Sigmoid colon (tissue), 6 donors: ENCODE measurements at regions not wholly inside any gene's neighbourhood (a gene's known extent, or its start where the extent isn't known, plus 50 kb on each side); places are given as distances from the start of the nearest gene placed in this dataset.

Experiments
- DNase-seq: peaks from one replicate; pipeline ENCODE4 v3.0.0-alpha.2; 2019
- H3K27ac ChIP-seq, 4 donors: fragments of 200-600 bp; sonication (generic); one replicate each; pipeline ENCODE4 v1.5.1; 2016 to 2019; ENCODE audit warnings: mild to moderate bottlenecking in 1 of 4
- H3K27me3 ChIP-seq, 3 donors: fragments of 200-600 bp; sonication (generic); one replicate each; pipeline ENCODE4 v1.5.1; 2019; ENCODE audit warnings: mild to moderate bottlenecking in 1 of 3
- H3K36me3 ChIP-seq, 4 donors: fragments of 200-600 bp; sonication (generic); one replicate each; pipeline ENCODE4 v1.5.1; 2016 to 2019
- H3K4me1 ChIP-seq, 4 donors: fragments of 200-600 bp; sonication (generic); one replicate each; pipeline ENCODE4 v1.5.1; 2017 to 2019
- H3K4me3 ChIP-seq, 4 donors: fragments of 200-600 bp; sonication (generic); one replicate each; pipeline ENCODE4 v1.5.1; 2017 to 2019; ENCODE audit warnings: mild to moderate bottlenecking in 2 of 4, moderate library complexity in 1 of 4
- H3K9me3 ChIP-seq, 4 donors: fragments of 200-600 bp in 3 of 4; sonication (generic) in 3 of 4; one replicate each; pipeline versions ENCODE4 v1.5.1 to v1.6.1; 2013 to 2019
- EP300 ChIP-seq, 4 donors: sonication (generic); formaldehyde crosslinking; IDR thresholded peaks; one replicate each; pipeline ENCODE4 v1.6.1; 2017; ENCODE audit warnings: antibody characterized with exemption in 4 of 4
- POLR2A ChIP-seq, 2 donors: fragments of 450-650 bp; IDR thresholded peaks; one replicate each; pipeline ENCODE4 v1.6.1; 2016; ENCODE audit warnings: antibody characterized with exemption in 2 of 2, mild to moderate bottlenecking in 2 of 2, moderate library complexity in 2 of 2
- POLR2AphosphoS5 ChIP-seq, 4 donors: sonication (generic); formaldehyde crosslinking; IDR thresholded peaks; one replicate each; pipeline ENCODE4 v1.6.1; 2017; ENCODE audit warnings: antibody characterized with exemption in 4 of 4
- WGBS, 2 donors: extraction: QIAGEN DNeasy Blood & Tissue Kit; methylation state at CpG; one replicate each; pipeline ENCODE4 v1.1.7; 2013; 5-methylcytosine and 5-hydroxymethylcytosine counted together
- intact Hi-C: fragments of 100-400 bp; cut with DNase I; formaldehyde crosslinking; loops from one replicate; pipeline ENCODE4 v1.15.1; 2023
- TF ChIP-seq, protein P1 (sequence below), 4 experiments: fragments of 450-650 bp in 3 of 4; fragments of 200-600 bp in 1 of 4; IDR thresholded peaks; one replicate each; pipeline ENCODE4 v1.5.1; 2016 to 2019; ENCODE audit warnings: antibody characterized with exemption in 4 of 4, mild to moderate bottlenecking in 3 of 4, moderate library complexity in 2 of 4
- donor health status: healthy with polysubstance abuse.
- donor health status: healthy.

DNA sequence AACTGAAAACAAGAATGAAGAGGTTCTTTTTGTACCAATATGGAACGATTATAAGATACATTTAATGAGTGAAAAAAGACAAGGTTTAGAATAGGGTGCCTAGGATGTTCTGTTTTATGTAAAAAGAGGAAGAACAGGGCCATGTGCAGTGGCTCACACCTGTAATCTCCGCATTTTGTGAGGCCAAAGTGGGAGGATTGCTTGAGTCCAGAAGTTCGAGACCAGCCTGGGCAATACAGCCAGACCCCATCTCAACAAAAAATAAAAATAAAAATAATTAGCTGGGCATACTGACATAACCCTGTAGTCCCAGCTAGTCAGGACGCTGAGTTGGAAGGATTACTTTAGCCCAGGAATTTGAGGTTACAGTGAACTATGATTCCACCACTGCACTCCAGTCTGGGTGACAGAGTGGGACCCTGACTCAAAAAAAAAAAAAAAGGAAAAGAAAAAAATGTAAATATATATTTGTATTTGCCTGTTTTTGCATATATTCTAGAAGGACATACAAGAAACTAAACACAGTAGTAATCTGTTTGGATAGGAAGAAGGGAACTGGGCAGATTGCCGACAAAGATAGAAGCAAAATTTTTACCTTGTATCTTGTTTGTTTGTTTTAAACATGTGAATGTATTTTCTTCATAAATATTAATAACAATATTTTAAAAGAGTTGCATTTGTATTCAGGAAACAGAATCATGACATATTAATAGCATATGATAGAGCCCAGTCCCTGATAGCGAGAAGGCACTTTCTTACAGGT lies 174.3 kb downstream of the SOX2 start:
- TF ChIP-seq, protein P1, sequence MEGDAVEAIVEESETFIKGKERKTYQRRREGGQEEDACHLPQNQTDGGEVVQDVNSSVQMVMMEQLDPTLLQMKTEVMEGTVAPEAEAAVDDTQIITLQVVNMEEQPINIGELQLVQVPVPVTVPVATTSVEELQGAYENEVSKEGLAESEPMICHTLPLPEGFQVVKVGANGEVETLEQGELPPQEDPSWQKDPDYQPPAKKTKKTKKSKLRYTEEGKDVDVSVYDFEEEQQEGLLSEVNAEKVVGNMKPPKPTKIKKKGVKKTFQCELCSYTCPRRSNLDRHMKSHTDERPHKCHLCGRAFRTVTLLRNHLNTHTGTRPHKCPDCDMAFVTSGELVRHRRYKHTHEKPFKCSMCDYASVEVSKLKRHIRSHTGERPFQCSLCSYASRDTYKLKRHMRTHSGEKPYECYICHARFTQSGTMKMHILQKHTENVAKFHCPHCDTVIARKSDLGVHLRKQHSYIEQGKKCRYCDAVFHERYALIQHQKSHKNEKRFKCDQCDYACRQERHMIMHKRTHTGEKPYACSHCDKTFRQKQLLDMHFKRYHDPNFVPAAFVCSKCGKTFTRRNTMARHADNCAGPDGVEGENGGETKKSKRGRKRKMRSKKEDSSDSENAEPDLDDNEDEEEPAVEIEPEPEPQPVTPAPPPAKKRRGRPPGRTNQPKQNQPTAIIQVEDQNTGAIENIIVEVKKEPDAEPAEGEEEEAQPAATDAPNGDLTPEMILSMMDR (IDR thresholded peaks at IDR 0.05) = no peak
- TF ChIP-seq POLR2A (IDR thresholded peaks at IDR 0.05) (no peak), EP300 (IDR thresholded peaks at IDR 0.05) (no peak), POLR2AphosphoS5 (IDR thresholded peaks at IDR 0.05) (no peak)
- 83 to 88% methylated on average over 6 of the region's 6 CpGs for WGBS, 2 donors
- DNase-seq = no peak

DNA sequence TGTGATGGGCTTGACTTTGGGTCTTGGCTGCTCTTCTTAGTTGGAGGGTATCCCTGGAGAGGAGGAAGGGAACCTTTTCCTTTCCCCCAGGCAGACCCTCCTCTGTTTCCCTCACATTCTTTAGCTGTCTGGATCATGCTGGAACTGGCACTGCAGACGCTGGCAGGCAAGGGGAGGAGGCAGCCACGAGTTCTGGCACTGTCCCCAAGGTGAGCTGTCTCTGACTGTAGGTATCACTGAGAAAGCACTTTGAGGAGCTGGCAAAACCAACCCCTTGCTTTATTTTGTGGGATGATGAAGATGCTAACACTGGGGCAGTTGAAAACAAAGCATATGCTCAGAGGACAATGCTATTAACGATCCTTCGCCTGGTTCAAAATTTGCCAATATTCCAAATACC lies 175.0 kb downstream of the SOX2 start:
- H3K4me3 ChIP-seq = no peak overlapping the region
- intact Hi-C loops = no loop called here
- no peak overlapping the region for H3K27ac ChIP-seq
- no peaks in the 10 kb centered on the region for H3K9me3 ChIP-seq
- TF ChIP-seq POLR2AphosphoS5 (IDR thresholded peaks at IDR 0.05) = no peak
- TF ChIP-seq POLR2A (IDR thresholded peaks at IDR 0.05) = no peak
- TF ChIP-seq EP300 (IDR thresholded peaks at IDR 0.05) = no peak
- TF ChIP-seq, protein P1 (IDR thresholded peaks at IDR 0.05) = no peak
- H3K36me3 ChIP-seq = no peaks in the 10 kb centered on the region
- WGBS, 2 donors = 63 to 76% methylated on average over 4 of the region's 4 CpGs
- no peaks in the 10 kb centered on the region for H3K27me3 ChIP-seq
- DNase-seq = no peak
- no peaks in the 10 kb centered on the region for H3K4me1 ChIP-seq

More for the DNA sequence above, 174.3 kb downstream of the SOX2 start:
- Histone ChIP-seq H3K27me3 (no peaks in the 10 kb centered on the region), H3K4me3 (no peak overlapping the region), H3K4me1 (no peaks in the 10 kb centered on the region), H3K9me3 (no peaks in the 10 kb centered on the region), H3K27ac (no peak overlapping the region), H3K36me3 (no peaks in the 10 kb centered on the region)
- intact Hi-C loops = no loop called here

DNA sequence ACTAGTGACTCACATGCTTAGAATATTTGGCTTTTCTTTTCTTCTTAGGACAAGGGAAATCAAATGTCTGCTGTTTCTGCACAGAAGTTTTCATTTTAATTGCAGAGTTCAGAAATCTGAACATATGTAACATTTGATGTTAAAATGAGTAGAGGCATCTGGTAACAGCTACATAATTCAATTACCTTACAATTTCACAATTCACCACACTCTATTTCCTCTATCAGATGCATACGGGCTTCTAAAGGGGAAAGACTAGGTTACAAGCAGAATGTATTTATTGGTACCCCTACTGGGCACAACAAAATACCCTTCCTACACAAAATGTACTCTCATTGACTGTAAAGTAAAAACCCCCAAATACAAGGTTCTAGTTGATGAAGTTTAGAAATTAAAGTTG lies 176.0 kb downstream of the SOX2 start:
- H3K27ac ChIP-seq = no peak overlapping the region
- no peaks in the 10 kb centered on the region for H3K9me3 ChIP-seq
- TF ChIP-seq POLR2A (IDR thresholded peaks at IDR 0.05) (no peak), POLR2AphosphoS5 (IDR thresholded peaks at IDR 0.05) (no peak), EP300 (IDR thresholded peaks at IDR 0.05) (no peak)
- TF ChIP-seq, protein P1 (IDR thresholded peaks at IDR 0.05) = no peak
- intact Hi-C loops = no loop called here
- H3K27me3 ChIP-seq = no peaks in the 10 kb centered on the region
- H3K4me3 ChIP-seq = no peak overlapping the region
- H3K4me1 ChIP-seq = no peaks in the 10 kb centered on the region
- WGBS, 2 donors = 60 to 72% methylated on average over 1 of the region's 1 CpG
- H3K36me3 ChIP-seq = no peaks in the 10 kb centered on the region
- DNase-seq = no peak

DNA sequence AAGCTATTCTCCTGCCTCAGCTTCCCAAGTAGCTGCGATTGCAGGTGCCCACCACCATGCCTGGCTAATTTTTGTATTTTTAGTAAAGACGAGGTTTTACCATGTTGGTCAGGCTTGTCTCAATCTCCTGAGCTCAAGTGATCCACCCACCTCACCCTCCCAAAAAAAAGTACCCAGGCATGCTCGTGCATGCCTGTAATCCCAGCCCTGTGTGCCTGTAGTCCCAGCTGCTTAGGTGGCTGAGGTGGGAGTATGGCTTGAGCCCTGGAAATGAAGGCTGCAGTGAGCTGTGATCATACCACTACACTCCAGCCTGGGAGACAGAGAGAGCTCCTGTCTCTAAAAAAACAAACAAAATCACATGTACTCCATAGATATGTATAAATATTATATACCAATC lies 176.5 kb downstream of the SOX2 start:
- H3K9me3 ChIP-seq = no peaks in the 10 kb centered on the region
- WGBS, 2 donors = 67 to 79% methylated on average over 3 of the region's 3 CpGs
- H3K27ac ChIP-seq = no peak overlapping the region
- H3K4me1 ChIP-seq = no peaks in the 10 kb centered on the region
- intact Hi-C loops = no loop called here
- H3K36me3 ChIP-seq = no peaks in the 10 kb centered on the region
- no peak for DNase-seq
- no peak for TF ChIP-seq POLR2A (IDR thresholded peaks at IDR 0.05)
- TF ChIP-seq, protein P1 (IDR thresholded peaks at IDR 0.05) = no peak
- TF ChIP-seq EP300 (IDR thresholded peaks at IDR 0.05) = no peak
- H3K4me3 ChIP-seq = no peak overlapping the region
- H3K27me3 ChIP-seq = no peaks in the 10 kb centered on the region

DNA sequence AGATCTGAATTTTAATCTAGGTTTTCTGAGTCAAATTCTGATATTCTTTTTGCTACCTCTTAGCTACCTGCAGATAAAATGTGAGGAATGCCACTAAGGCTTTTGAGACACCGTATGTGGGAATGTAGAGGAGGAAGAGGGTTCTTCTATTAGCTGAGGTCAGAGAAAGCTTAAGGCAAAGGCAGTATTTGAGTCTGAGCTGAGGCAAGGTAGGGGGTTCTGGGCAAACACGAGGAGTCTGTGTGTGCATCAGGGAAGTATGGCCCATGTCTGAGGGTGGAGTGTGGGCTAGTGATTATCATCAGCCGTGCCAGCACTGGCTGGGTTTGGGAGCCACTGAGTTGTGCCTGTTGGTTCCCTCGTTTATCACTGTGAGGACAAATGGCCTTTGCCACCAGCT lies 181.1 kb downstream of the SOX2 start:
- H3K9me3 ChIP-seq = no peaks in the 10 kb centered on the region
- no peaks in the 10 kb centered on the region for H3K27me3 ChIP-seq
- H3K4me3 ChIP-seq = no peak overlapping the region
- DNase-seq = no peak
- TF ChIP-seq, protein P1 (IDR thresholded peaks at IDR 0.05) = no peak
- TF ChIP-seq POLR2AphosphoS5 (IDR thresholded peaks at IDR 0.05) (no peak), POLR2A (IDR thresholded peaks at IDR 0.05) (no peak), EP300 (IDR thresholded peaks at IDR 0.05) (no peak)
- no peaks in the 10 kb centered on the region for H3K36me3 ChIP-seq
- 51 to 59% methylated on average over 4 of the region's 4 CpGs for WGBS, 2 donors
- no peaks in the 10 kb centered on the region for H3K4me1 ChIP-seq
- no peak overlapping the region for H3K27ac ChIP-seq
- intact Hi-C loops = no loop called here
